ENCODE measurements at regions not wholly inside any gene's neighbourhood (a gene's known extent, or its start where the extent isn't known, plus 50 kb on each side); places are given as distances from the start of the nearest gene placed in this dataset.

- DNase-seq (ENCODE audit: low read depth): no peak
These were observed 194.2 kb downstream of the BCL11B start for GRCh38 chr14:99077844-99078236.

DNA sequence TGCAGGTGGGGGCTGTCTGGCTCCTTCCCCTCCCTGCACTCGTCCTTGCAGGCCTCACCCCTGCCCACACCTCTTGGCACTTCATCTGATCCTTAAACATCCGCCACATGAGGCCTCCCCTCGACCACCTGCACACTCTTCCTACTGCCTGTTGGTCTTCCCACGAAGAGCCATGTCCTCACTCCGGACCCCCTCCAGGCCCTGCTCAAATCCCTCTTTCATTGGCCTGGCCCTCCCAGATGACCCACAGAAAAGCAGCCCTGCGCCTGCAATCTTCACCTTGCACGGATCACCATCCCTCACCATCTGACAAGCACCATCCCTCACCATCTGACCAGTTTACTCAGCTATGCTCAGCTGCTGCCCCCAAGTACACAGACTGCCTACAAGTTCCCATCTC, 193.6 kb downstream of the BCL11B start:
- no peak for DNase-seq (ENCODE audit: low read depth)

DNA sequence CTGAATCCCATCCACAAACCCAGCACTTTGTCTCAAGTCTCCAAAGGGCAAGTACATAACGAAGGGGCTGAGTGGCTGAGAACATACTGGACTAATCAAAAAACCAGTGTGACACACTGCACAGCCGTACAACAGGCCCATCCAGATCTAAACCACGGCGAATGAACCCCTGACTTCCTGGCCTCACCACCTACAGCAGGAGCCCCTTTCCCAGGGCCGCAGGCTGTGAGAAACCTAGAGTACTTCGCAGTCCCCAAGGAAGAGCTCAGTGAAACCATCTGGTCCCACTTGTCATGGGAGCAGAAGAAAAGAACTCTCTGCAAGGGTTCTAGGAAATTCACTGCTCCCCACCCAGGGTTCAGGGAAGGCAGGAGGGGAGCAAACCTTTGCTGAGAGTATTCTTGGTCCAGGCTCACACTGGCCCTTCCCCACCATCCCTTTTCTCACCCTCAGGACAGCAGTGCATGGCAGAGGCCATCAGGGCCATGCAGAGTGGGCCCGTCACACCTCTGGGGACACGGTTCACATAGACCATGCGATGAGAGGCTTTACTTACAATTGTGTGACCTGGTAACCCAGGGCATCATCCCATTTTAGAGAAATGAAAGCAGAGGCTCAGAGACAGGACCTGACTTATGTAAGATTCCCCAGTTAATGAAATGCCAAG, 192.8 kb downstream of the BCL11B start:
- no peak for DNase-seq (ENCODE audit: low read depth)

GRCh38 chr14:99080306-99080705, 191.7 kb downstream of the BCL11B start:
- no peak for DNase-seq (ENCODE audit: low read depth)

DNA sequence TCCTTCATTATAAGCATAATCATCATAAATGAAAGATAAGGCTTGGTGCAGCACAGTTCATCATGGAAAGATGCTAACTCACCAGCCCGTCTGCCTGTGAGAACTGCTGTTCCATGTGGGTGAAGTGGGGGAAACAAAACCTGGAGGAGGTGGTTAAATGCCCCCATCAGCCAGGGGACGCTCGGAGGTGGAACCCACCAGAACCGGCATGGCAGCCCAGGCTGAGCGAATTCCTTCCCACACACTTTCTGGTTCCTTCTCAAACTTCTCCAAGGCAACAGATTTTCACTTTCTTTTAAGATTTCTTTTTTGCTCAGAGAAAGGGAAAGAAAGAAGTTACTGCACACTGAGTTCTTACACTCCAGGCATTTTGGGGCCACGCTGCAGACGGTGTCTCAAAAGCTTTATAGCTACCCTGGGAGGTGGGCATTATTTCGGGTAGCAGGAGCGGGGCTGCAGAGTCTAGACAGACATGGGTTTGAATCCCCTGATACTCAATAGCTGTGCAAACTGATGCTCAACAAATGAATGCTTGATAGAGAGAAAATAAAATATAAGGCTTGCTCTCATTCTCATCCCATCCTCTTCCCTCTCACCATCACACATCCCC, 190.7 kb downstream of the BCL11B start:
- DNase-seq (ENCODE audit: low read depth): no peak

- DNase-seq (ENCODE audit: low read depth): no peak
These were observed 190.1 kb downstream of the BCL11B start for GRCh38 chr14:99081880-99082279.

- no peak for DNase-seq (ENCODE audit: low read depth)
These were observed 178.2 kb downstream of the BCL11B start for GRCh38 chr14:99093532-99094517.

GRCh38 chr14:99094901-99095300, 177.1 kb downstream of the BCL11B start:
- DNase-seq (ENCODE audit: low read depth): peak; percentile 26

DNA sequence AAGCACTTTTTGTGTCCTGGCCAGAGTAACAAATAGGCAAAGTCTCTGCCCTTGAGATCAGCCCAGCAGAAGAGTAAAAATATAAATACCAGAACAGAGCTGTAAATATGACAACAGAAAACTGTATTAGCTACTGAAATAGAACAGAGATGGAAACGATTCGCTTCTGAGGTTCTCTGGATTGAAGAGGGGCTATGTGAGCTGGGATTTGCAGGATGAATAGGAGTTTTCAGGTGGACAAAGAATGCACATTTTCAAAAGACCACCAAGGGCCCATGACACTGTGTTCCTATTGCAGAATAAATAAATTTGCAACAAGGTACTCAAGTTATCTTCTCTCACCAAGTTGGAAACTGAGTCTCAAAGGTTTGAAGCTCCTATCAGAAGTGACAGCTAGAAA, 176.6 kb downstream of the BCL11B start:
- no peak for DNase-seq (ENCODE audit: low read depth)

DNA sequence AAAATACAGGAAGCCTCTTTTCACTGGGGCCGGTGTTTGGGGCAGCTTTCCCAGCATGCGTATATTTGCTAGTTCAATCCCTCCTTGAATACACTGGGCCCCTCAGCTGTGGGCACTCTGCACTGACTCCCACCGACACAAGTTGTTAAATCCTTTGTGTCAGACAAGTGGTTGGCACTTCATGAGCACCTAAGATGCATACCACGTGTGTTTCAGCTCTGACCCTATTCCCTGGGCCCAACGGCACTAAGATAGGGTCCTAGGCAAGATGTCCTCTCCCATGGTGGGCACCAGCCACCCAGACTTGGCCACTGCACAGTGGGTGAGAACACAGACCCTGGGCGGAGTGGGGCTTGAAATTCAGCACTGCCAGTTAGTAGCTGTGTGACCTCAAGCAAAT, 173.8 kb downstream of the BCL11B start:
- no peak for DNase-seq (ENCODE audit: low read depth)

GRCh38 chr14:99099051-99099787, 172.8 kb downstream of the BCL11B start:
- no peak for DNase-seq (ENCODE audit: low read depth)

DNA sequence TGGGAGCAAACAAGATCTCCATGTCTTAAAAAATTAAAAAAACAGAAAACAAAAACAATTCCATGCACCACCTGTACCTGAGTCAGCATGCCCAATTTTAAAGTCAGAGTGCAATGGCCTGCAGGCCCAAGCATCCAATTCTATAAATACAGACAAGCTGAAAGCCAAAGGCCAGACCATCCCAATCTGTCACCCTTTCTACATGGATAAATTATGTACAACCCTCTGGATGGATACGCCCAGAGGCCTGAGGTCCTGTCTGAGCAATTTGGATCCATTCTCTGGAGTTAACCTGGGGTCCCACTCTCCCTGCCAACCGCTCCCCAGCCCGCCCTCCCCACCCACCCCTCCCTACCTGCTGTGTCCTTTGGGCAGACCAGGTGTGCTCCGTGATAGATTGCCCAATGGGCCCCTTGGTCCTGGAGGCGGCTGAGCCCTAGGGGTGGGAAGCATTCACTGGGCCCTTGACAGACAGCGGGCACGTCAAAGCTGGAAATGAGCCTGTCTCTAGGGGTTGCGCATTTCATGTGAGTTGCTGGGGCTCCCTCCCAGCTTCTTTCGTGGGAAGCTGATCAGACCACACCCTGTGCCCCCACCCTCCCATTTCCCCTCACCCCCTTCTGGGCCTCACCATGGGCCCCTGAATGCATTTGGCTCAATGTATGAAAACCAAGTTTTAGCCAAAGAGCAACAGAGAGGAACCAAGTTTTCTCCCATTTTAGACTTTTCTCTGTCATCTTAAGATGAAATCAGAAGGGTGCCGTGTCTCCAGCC, 171.3 kb downstream of the BCL11B start:
- no peak for DNase-seq (ENCODE audit: low read depth)

GRCh38 chr14:99101855-99102461, 170.0 kb downstream of the BCL11B start:
- DNase-seq (ENCODE audit: low read depth): no peak

GRCh38 chr14:99116741-99117295, 155.2 kb downstream of the BCL11B start:
- DNase-seq (ENCODE audit: low read depth): no peak

DNA sequence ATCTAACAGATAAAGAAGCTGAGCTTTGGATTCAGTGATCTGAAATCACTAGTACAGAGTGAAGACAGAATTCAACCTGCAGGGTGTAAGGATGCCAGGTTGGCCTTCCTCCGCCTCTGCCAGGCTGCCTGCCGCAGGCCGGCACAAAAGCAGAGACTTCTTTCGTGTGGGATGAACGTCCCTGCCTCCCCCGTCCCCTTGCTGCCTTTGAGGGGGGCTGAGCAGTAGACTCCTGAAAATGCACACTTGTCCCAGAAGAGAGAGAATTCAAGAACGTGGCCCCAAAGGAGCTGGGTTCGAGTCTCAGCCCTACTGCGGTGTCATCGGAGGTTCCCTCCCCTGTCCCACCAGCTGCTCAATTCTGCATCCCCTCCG, 154.3 kb downstream of the BCL11B start:
- DNase-seq (ENCODE audit: low read depth): no peak

- no peak for DNase-seq (ENCODE audit: low read depth)
These were observed 153.8 kb downstream of the BCL11B start for GRCh38 chr14:99118046-99118721.

- DNase-seq (ENCODE audit: low read depth): no peak
These were observed 153.1 kb downstream of the BCL11B start for GRCh38 chr14:99118946-99119345.
